Spleen (tissue), 7 donors: ENCODE measurements at regions not wholly inside any gene's neighbourhood (a gene's known extent, or its start where the extent isn't known, plus 50 kb on each side); places are given as distances from the start of the nearest gene placed in this dataset.

Source experiments
- CTCF ChIP-seq, 11 experiments: fragments of 200-600 bp in 7 of 11; fragments of 450-650 bp in 4 of 11; sonication (generic) in 4 of 11; IDR thresholded peaks in 8 of 11; conservative IDR thresholded peaks in 3 of 11; 1 replicate in 7 of 11; 2 replicates in 4 of 11; pipeline versions ENCODE4 v1.4.0 to v1.8.0; 2016 to 2021; ENCODE audit warnings: antibody characterized with exemption in 11 of 11, inconsistent platforms in 4 of 11, mild to moderate bottlenecking in 1 of 11
- POLR2A ChIP-seq, 3 donors: fragments of 450-650 bp; IDR thresholded peaks; one replicate each; pipeline ENCODE4 v1.5.1; 2017; ENCODE audit warnings: antibody characterized with exemption in 3 of 3, mild to moderate bottlenecking in 1 of 3
- POLR2AphosphoS5 ChIP-seq, 3 donors: sonication (generic); formaldehyde crosslinking; IDR thresholded peaks; one replicate each; pipeline ENCODE4 v1.5.1; 2017; ENCODE audit warnings: antibody characterized with exemption in 3 of 3
- donor health status: DM: no; HTN: no; CAD: no; lungs with moderate emphysema.
- donor health status: DM: no; HTN: no; CAD: no.
- donor health status: DM: no; HTN: no; CAD: no.

- no peak for TF ChIP-seq CTCF (IDR thresholded peaks at IDR 0.05 in 8 of 11, conservative IDR thresholded peaks at IDR 0.05 in 3 of 11)
- TF ChIP-seq POLR2A (IDR thresholded peaks at IDR 0.05) = no peak
- peak in 1 of 3 donors; percentile 31 for TF ChIP-seq POLR2AphosphoS5 (IDR thresholded peaks at IDR 0.05)
These were observed 284.5 kb downstream of the XXYLT1 start for GRCh38 chr3:194986208-194987043.
